B cell (primary cell): ENCODE measurements at regions not wholly inside any gene's neighbourhood (a gene's known extent, or its start where the extent isn't known, plus 50 kb on each side); places are given as distances from the start of the nearest gene placed in this dataset.

ENCODE experiments used
- ATAC-seq: fragments of 200-7000 bp; cut with Tn5 transposase; one replicate; pipeline ENCODE4 v1.10.0; 2021; ENCODE audit warnings: low read depth, mild to moderate bottlenecking, moderate number of reproducible peaks, moderate library complexity
- CTCF ChIA-PET: fragments of 350-600 bp; sonication (Branson Sonifier 250); formaldehyde crosslinking; loops from one replicate; lab custom pipeline; 2021; ENCODE audit warnings: antibody characterized with exemption, inconsistent platforms; lab: Charles Lee
- POLR2A ChIA-PET: fragments of 350-600 bp; sonication (Branson Sonifier 250); formaldehyde crosslinking; loops from one replicate; lab custom pipeline; 2021; ENCODE audit warnings: antibody characterized with exemption; lab: Charles Lee
- DNase-seq: peaks from one replicate; pipeline ENCODE4 v3.0.0; 2013
- H2AFZ ChIP-seq: 2 replicates; pipeline ENCODE4 v1.6.1; 2012; ENCODE audit warnings: mild to moderate bottlenecking, low read depth, low read length; ENCODE audit not compliant: insufficient read depth, poor library complexity, severe bottlenecking
- H3K27ac ChIP-seq, 2 donors: 1 replicate in 1 of 2; 2 replicates in 1 of 2; pipeline ENCODE4 v1.5.1; 2012 to 2013; ENCODE audit warnings: low read length in 2 of 2, mild to moderate bottlenecking in 2 of 2, moderate library complexity in 1 of 2
- H3K27me3 ChIP-seq, 4 experiments: fragments of 200-600 bp in 1 of 4; sonication (generic) in 1 of 4; replicated peaks in 1 of 4; 1 replicate in 2 of 4; 2 replicates in 2 of 4; pipeline versions ENCODE4 v1.6.1 to v1.7.0; 2013 to 2016; ENCODE audit warnings: low read length in 3 of 4, mild to moderate bottlenecking in 2 of 4, mixed read lengths in 1 of 4, moderate library complexity in 1 of 4; ENCODE audit not compliant: insufficient read depth in 4 of 4, control insufficient read depth in 3 of 4; ENCODE audit errors: control extremely low read depth in 1 of 4
- H3K36me3 ChIP-seq, 2 experiments: replicated peaks in 1 of 2; 1 replicate in 1 of 2; 2 replicates in 1 of 2; pipeline versions ENCODE4 v1.6.1 to v1.7.1; 2013; ENCODE audit warnings: low read length in 1 of 2; ENCODE audit not compliant: insufficient read depth in 2 of 2, control insufficient read depth in 1 of 2; ENCODE audit errors: control extremely low read depth in 1 of 2, extremely low read depth in 1 of 2
- H3K4me1 ChIP-seq, 2 donors: fragments of 200-600 bp in 1 of 2; sonication (generic) in 1 of 2; 1 replicate in 1 of 2; 2 replicates in 1 of 2; pipeline versions ENCODE4 v1.5.1 to v1.6.1; 2013 to 2017; ENCODE audit warnings: low read length in 2 of 2; ENCODE audit not compliant: control insufficient read depth in 2 of 2, insufficient read depth in 2 of 2
- H3K4me2 ChIP-seq: replicated peaks from 2 replicates; pipeline ENCODE3; 2012; ENCODE audit warnings: mild to moderate bottlenecking, low read depth, low read length; ENCODE audit not compliant: poor library complexity, severe bottlenecking
- H3K4me3 ChIP-seq, 5 experiments: fragments of 200-600 bp in 1 of 5; sonication (generic) in 1 of 5; 1 replicate in 3 of 5; 2 replicates in 2 of 5; pipeline versions ENCODE4 v1.5.1 to v1.7.0; 2011 to 2016; ENCODE audit warnings: low read length in 4 of 5, mild to moderate bottlenecking in 4 of 5, low read depth in 2 of 5, control low read depth in 1 of 5, moderate library complexity in 1 of 5; ENCODE audit not compliant: insufficient read depth in 1 of 5; ENCODE audit errors: control extremely low read depth in 1 of 5, extremely low read depth in 1 of 5
- H3K79me2 ChIP-seq: fragments of 200-600 bp; sonication (generic); one replicate; pipeline ENCODE4 v1.6.0; 2016; ENCODE audit warnings: low read length; ENCODE audit not compliant: control insufficient read depth, insufficient read depth
- H3K9ac ChIP-seq: fragments of 200-600 bp; sonication (generic); 2 replicates; pipeline ENCODE4 v1.6.1; 2017; ENCODE audit warnings: mild to moderate bottlenecking, low read length, moderate library complexity
- H3K9me3 ChIP-seq, 3 donors: one replicate each; pipeline versions ENCODE4 v1.6.1 to v1.7.1; 2013; ENCODE audit warnings: low read length in 2 of 3; ENCODE audit not compliant: control insufficient read depth in 2 of 3, insufficient read depth in 1 of 3; ENCODE audit errors: control extremely low read depth in 1 of 3
- H4K20me1 ChIP-seq: 2 replicates; pipeline ENCODE4 v1.6.0; 2012; ENCODE audit warnings: mild to moderate bottlenecking, low read length; ENCODE audit not compliant: insufficient read depth, control insufficient read depth, poor library complexity, severe bottlenecking
- H3K27ac Mint-ChIP-seq: one replicate; pipeline ENCODE4 v1.8.0; 2021; ENCODE audit warnings: mixed read lengths
- H3K27me3 Mint-ChIP-seq: one replicate; pipeline ENCODE4 v1.8.0; 2021; ENCODE audit warnings: mixed read lengths
- H3K4me1 Mint-ChIP-seq: one replicate; pipeline ENCODE4 v1.8.0; 2021; ENCODE audit warnings: mixed read lengths
- H3K4me3 Mint-ChIP-seq: one replicate; pipeline ENCODE4 v1.8.0; 2021; ENCODE audit warnings: mixed read lengths
- H3K9me3 Mint-ChIP-seq: one replicate; pipeline ENCODE4 v1.8.0; 2022; ENCODE audit warnings: mixed read lengths; ENCODE audit not compliant: insufficient read depth
- EZH2 ChIP-seq: IDR thresholded peaks from 2 replicates; pipeline ENCODE4 v1.6.1; 2012; ENCODE audit warnings: borderline replicate concordance, low read depth, mild to moderate bottlenecking, moderate library complexity, low read length; ENCODE audit not compliant: insufficient read depth, poor library complexity, severe bottlenecking
- WGBS: methylation state at CpG from one replicate; pipeline ENCODE4 v1.1.5; 2013; ENCODE audit warnings: missing lambda C conversion rate; ENCODE audit not compliant: insufficient coverage; 5-methylcytosine and 5-hydroxymethylcytosine counted together
- intact Hi-C: fragments of 100-400 bp; cut with micrococcal nuclease; formaldehyde crosslinking; loops from one replicate; pipeline ENCODE4 v1.10.0; 2022
- TF ChIP-seq, protein P1 (sequence below): fragments of 200-600 bp; IDR thresholded peaks from one replicate; pipeline ENCODE4 v1.8.0; 2022; ENCODE audit warnings: antibody characterized with exemption, mild to moderate bottlenecking

DNA sequence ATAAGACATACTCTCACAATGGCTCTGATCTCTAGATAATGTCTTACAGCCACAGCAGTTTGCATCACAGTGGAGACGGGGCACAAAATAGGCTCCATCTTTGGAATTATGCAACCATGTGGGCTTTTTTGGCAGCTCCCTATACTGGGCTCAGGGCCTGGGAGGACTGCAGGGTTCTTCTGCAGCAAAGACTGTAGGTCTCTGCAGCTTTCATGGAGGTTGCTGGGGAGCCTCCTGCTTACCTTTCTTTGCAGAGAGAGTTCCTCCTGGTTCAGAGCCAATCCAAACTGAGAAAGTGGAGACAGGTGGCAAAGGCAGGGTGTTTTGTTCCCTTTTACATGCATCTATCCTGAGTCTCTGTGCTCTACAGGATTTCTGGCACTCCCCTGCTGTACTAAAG, 558.0 kb downstream of the TLR4 start:
- Mint-ChIP-seq H3K4me3 (no peak overlapping the region), H3K9me3 (peaks cover 2% of the 10 kb centered on the region), H3K27ac (no peak overlapping the region), H3K27me3 (no peaks in the 10 kb centered on the region), H3K4me1 (no peaks in the 10 kb centered on the region)
- Histone ChIP-seq H3K4me2 (no peak overlapping the region), H3K4me1 (no peaks in the 10 kb centered on the region), H3K79me2 (no peaks in the 10 kb centered on the region), H3K9me3 (no peaks in the 10 kb centered on the region), H4K20me1 (no peaks in the 10 kb centered on the region), H3K27ac (no peak overlapping the region), H3K4me3 (no peak overlapping the region), H3K9ac (no peak overlapping the region), H2AFZ (no peak overlapping the region), H3K36me3 (no peaks in the 10 kb centered on the region), H3K27me3 (no peaks in the 10 kb centered on the region)
- ChIA-PET POLR2A (no interaction called here), CTCF (no interaction called here)
- WGBS, result 91% methylated on average over 1 of the region's 1 CpG
- DNase-seq, result no peak
- intact Hi-C loops, result no loop called here
- TF ChIP-seq, protein P1, sequence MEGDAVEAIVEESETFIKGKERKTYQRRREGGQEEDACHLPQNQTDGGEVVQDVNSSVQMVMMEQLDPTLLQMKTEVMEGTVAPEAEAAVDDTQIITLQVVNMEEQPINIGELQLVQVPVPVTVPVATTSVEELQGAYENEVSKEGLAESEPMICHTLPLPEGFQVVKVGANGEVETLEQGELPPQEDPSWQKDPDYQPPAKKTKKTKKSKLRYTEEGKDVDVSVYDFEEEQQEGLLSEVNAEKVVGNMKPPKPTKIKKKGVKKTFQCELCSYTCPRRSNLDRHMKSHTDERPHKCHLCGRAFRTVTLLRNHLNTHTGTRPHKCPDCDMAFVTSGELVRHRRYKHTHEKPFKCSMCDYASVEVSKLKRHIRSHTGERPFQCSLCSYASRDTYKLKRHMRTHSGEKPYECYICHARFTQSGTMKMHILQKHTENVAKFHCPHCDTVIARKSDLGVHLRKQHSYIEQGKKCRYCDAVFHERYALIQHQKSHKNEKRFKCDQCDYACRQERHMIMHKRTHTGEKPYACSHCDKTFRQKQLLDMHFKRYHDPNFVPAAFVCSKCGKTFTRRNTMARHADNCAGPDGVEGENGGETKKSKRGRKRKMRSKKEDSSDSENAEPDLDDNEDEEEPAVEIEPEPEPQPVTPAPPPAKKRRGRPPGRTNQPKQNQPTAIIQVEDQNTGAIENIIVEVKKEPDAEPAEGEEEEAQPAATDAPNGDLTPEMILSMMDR, result no peak
- TF ChIP-seq EZH2, result no peak
- ATAC-seq, result no peak

DNA sequence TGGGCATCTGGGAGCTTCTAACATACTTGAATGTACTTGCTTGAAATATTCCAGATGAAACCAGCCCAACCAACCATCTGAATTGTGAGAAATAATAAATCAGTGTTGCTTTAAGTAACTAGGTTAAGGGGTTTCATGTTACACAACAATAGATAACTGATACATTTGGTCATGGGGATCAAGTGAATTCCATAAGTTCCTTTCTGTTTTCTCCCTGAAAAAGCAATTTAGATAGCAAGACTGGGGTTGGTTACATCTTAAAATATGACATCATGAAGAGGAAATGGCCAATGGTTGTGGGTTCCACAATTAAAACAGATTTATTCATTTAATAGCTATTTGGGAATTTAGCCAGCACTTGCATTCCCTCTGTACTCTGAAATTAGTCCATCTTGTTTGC, 559.7 kb downstream of the TLR4 start:
- Histone ChIP-seq H3K4me1 (no peaks in the 10 kb centered on the region), H4K20me1 (no peaks in the 10 kb centered on the region), H3K9me3 (no peaks in the 10 kb centered on the region), H3K36me3 (no peaks in the 10 kb centered on the region), H2AFZ (no peak overlapping the region), H3K27me3 (no peaks in the 10 kb centered on the region), H3K79me2 (no peaks in the 10 kb centered on the region), H3K4me3 (no peak overlapping the region), H3K4me2 (no peak overlapping the region), H3K9ac (no peak overlapping the region), H3K27ac (no peak overlapping the region)
- H3K9me3 Mint-ChIP-seq, result peaks cover 2% of the 10 kb centered on the region
- POLR2A ChIA-PET, result no interaction called here
- no peaks in the 10 kb centered on the region for H3K4me1 Mint-ChIP-seq
- DNase-seq, result no peak
- intact Hi-C loops, result no loop called here
- H3K4me3 Mint-ChIP-seq, result no peak overlapping the region
- H3K27ac Mint-ChIP-seq, result no peak overlapping the region
- no peak for TF ChIP-seq EZH2
- TF ChIP-seq, protein P1, result no peak
- ATAC-seq, result no peak
- no peaks in the 10 kb centered on the region for H3K27me3 Mint-ChIP-seq
- CTCF ChIA-PET, result no interaction called here
